Erythroblast (primary cell): ENCODE measurements at regions not wholly inside any gene's neighbourhood (a gene's known extent, or its start where the extent isn't known, plus 50 kb on each side); places are given as distances from the start of the nearest gene placed in this dataset.
"Not testable (repeated sequence)": the region's sequence is repeated elsewhere in the genome, so short reads cannot be mapped to it uniquely, and the experiment has no call there.

Source experiments
- GATA1 ChIP-seq: IDR thresholded peaks from 2 replicates; pipeline ENCODE4 v1.6.1; 2011; ENCODE audit warnings: low read depth, mild to moderate bottlenecking, control low read depth, low read length, moderate library complexity
- POLR2A ChIP-seq: IDR thresholded peaks from 2 replicates; pipeline ENCODE4 v1.6.1; 2011; ENCODE audit warnings: mild to moderate bottlenecking, low read length

DNA sequence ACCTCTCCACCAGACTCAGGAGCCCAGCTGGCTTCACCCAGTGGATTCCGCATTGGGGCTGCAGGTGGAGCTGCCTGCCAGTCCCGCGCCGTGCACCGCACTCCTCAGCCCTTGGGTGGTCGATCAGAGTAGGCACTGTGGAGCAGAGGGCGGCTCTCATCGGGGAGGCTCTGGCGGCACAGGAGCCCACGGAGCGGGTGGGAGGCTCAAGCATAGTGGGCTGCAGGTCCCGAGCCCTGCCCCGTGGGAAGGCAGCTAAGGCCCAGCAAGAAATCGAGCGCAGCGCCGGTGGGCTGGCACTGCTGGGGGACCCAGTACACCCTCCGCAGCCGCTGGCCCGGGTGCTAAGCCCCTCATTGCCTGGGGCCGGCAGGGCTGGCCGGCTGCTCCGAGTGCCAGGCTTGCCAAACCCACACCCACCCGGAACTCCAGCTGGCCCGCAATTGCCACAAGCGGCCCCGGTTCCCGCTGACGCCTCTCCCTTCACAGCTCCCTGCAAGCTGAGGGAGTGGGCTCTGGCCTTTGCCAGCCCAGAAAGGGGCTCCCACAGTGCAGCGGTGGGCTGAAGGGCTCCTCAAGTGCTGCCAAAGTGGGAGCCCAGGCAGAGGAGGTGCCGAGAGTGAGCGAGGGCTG, 2065.8 kb upstream of the CDH6 start:
- TF ChIP-seq POLR2A, GATA1: not testable (repeated sequence)
